HUES48 (cell line): ENCODE measurements at regions not wholly inside any gene's neighbourhood (a gene's known extent, or its start where the extent isn't known, plus 50 kb on each side); places are given as distances from the start of the nearest gene placed in this dataset.

Experiments
- H3K27ac ChIP-seq: one replicate; pipeline ENCODE4 v1.7.0; 2013; ENCODE audit warnings: low read depth, low read length, inconsistent platforms
- H3K27me3 ChIP-seq: 2 replicates; pipeline ENCODE4 v1.6.1; 2013; ENCODE audit warnings: mild to moderate bottlenecking, low read length; ENCODE audit not compliant: control insufficient read depth, insufficient read depth
- H3K36me3 ChIP-seq: 2 replicates; pipeline ENCODE4 v1.6.1; 2013; ENCODE audit warnings: low read length; ENCODE audit not compliant: control insufficient read depth, insufficient read depth
- H3K4me1 ChIP-seq: 2 replicates; pipeline ENCODE4 v1.6.1; 2013; ENCODE audit warnings: mild to moderate bottlenecking, low read length; ENCODE audit not compliant: control insufficient read depth, insufficient read depth
- H3K4me3 ChIP-seq: 2 replicates; pipeline ENCODE4 v1.5.1; 2013; ENCODE audit warnings: mild to moderate bottlenecking, low read depth, low read length
- H3K9ac ChIP-seq: 2 replicates; pipeline ENCODE4 v1.6.1; 2013; ENCODE audit warnings: mild to moderate bottlenecking, low read depth, low read length, moderate library complexity
- H3K9me3 ChIP-seq: 2 replicates; pipeline ENCODE4 v1.6.1; 2013; ENCODE audit warnings: low read length; ENCODE audit not compliant: control insufficient read depth, insufficient read depth

- Histone ChIP-seq H3K27ac (no peak overlapping the region), H3K27me3 (no peaks in the 10 kb centered on the region), H3K9me3 (no peaks in the 10 kb centered on the region), H3K9ac (no peak overlapping the region), H3K36me3 (no peaks in the 10 kb centered on the region), H3K4me3 (no peak overlapping the region), H3K4me1 (no peaks in the 10 kb centered on the region)
Observed at GRCh38 chr10:128823201-128823600, 643.8 kb upstream of the MGMT start.

DNA sequence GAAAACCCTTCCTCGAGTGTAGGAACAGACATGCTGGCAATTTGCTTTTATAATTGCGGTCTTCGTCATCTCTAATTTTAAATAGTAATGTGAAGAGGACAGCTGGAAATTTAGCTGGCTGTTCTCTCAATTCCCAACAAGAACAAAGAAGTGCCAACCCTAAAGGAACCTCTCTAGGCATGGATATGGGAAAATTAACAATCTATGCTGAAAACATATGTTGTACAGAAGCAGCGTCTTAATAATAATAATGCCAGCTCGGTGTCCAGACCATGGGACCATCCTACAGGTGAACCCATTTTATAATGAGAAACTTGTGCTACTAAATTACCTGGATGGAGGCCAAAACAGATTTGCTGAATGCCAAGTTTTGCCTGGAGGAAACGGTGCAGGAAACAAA lies 641.4 kb upstream of the MGMT start:
- Histone ChIP-seq H3K4me3 (no peak overlapping the region), H3K4me1 (no peaks in the 10 kb centered on the region), H3K9ac (no peak overlapping the region), H3K27me3 (no peaks in the 10 kb centered on the region), H3K36me3 (no peaks in the 10 kb centered on the region), H3K9me3 (no peaks in the 10 kb centered on the region), H3K27ac (no peak overlapping the region)

DNA sequence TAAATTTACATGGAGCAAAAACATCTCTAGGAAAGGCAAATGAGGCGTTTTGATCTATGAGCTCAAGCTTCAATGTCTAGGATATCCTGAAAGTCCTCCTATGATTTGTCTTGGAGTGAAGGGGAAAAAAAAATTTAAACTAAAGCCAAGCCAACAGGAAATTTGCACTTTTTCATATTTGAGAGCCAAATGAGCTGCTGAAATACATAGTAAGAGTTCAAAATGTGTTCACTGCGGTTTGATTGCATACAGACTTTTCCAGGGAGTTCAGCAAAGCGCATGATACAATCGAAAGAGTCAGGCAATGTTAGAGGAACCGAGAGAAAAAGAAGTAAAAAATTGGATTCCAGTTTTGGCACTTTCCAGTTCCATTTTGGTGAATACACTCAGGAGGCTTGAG lies 633.4 kb upstream of the MGMT start:
- no peak overlapping the region for H3K27ac ChIP-seq
- no peaks in the 10 kb centered on the region for H3K27me3 ChIP-seq
- no peak overlapping the region for H3K4me3 ChIP-seq
- no peaks in the 10 kb centered on the region for H3K9me3 ChIP-seq
- no peak overlapping the region for H3K9ac ChIP-seq
- H3K4me1 ChIP-seq: no peaks in the 10 kb centered on the region
- H3K36me3 ChIP-seq: no peaks in the 10 kb centered on the region

- H3K4me1 ChIP-seq: no peaks in the 10 kb centered on the region
- no peaks in the 10 kb centered on the region for H3K9me3 ChIP-seq
- no peaks in the 10 kb centered on the region for H3K27me3 ChIP-seq
- H3K27ac ChIP-seq: no peak overlapping the region
- no peak overlapping the region for H3K9ac ChIP-seq
- H3K36me3 ChIP-seq: no peaks in the 10 kb centered on the region
- H3K4me3 ChIP-seq: no peak overlapping the region
Observed at GRCh38 chr10:128835361-128835760, 631.7 kb upstream of the MGMT start.

- no peaks in the 10 kb centered on the region for H3K27me3 ChIP-seq
- H3K4me3 ChIP-seq: no peak overlapping the region
- no peaks in the 10 kb centered on the region for H3K9me3 ChIP-seq
- H3K9ac ChIP-seq: no peak overlapping the region
- H3K36me3 ChIP-seq: no peaks in the 10 kb centered on the region
- H3K4me1 ChIP-seq: no peaks in the 10 kb centered on the region
- H3K27ac ChIP-seq: no peak overlapping the region
Observed at GRCh38 chr10:128837478-128837877, 629.6 kb upstream of the MGMT start.

GRCh38 chr10:128839134-128839533 lies 627.9 kb upstream of the MGMT start:
- Histone ChIP-seq H3K9ac (no peak overlapping the region), H3K4me3 (no peak overlapping the region), H3K36me3 (no peaks in the 10 kb centered on the region), H3K27ac (no peak overlapping the region), H3K27me3 (no peaks in the 10 kb centered on the region), H3K4me1 (no peaks in the 10 kb centered on the region), H3K9me3 (no peaks in the 10 kb centered on the region)

DNA sequence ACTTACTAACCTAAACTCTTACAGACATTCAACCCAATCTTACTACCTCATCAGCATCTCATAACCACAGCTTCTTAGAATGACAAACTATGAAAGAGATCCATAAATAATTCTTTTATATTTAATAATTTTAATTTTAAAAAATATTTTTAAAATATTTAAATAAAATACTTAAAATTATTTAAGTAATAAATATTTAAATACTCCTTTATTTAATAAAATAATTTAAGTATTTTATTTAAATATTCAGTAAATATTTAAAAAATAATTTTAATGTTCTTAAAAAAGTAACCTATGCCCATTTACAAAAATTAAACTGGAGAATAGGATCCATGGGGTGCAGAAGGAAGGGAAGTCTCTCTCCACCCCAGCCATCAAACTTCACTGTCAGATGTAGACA lies 627.3 kb upstream of the MGMT start:
- no peak overlapping the region for H3K9ac ChIP-seq
- H3K27me3 ChIP-seq: no peaks in the 10 kb centered on the region
- H3K36me3 ChIP-seq: no peaks in the 10 kb centered on the region
- H3K27ac ChIP-seq: no peak overlapping the region
- H3K9me3 ChIP-seq: no peaks in the 10 kb centered on the region
- no peaks in the 10 kb centered on the region for H3K4me1 ChIP-seq
- H3K4me3 ChIP-seq: no peak overlapping the region

GRCh38 chr10:128843972-128844371 lies 623.1 kb upstream of the MGMT start:
- no peak overlapping the region for H3K27ac ChIP-seq
- no peaks in the 10 kb centered on the region for H3K9me3 ChIP-seq
- H3K4me1 ChIP-seq: no peaks in the 10 kb centered on the region
- no peak overlapping the region for H3K9ac ChIP-seq
- no peaks in the 10 kb centered on the region for H3K36me3 ChIP-seq
- H3K27me3 ChIP-seq: no peaks in the 10 kb centered on the region
- no peak overlapping the region for H3K4me3 ChIP-seq

DNA sequence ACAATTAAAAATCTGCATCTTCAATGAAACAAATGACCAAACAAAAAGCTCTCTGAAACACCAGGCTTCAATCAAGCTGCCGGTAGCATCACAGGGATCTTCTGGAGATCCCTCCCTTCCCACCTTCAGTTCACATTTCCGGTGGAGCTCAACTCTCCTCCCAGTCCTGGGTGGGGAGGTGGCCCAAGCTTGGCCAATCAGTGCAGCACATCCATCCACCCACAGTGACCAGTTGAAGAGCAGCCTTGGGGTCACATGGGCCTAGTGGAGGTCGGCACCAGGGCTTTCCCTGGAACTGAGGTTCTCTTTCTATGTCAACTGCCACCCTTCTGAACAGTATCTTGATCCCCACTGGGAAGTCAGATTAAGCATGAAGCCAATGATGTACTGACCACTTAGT lies 620.1 kb upstream of the MGMT start:
- no peaks in the 10 kb centered on the region for H3K27me3 ChIP-seq
- no peak overlapping the region for H3K9ac ChIP-seq
- no peak overlapping the region for H3K27ac ChIP-seq
- no peak overlapping the region for H3K4me3 ChIP-seq
- H3K36me3 ChIP-seq: no peaks in the 10 kb centered on the region
- no peaks in the 10 kb centered on the region for H3K9me3 ChIP-seq
- H3K4me1 ChIP-seq: no peaks in the 10 kb centered on the region

DNA sequence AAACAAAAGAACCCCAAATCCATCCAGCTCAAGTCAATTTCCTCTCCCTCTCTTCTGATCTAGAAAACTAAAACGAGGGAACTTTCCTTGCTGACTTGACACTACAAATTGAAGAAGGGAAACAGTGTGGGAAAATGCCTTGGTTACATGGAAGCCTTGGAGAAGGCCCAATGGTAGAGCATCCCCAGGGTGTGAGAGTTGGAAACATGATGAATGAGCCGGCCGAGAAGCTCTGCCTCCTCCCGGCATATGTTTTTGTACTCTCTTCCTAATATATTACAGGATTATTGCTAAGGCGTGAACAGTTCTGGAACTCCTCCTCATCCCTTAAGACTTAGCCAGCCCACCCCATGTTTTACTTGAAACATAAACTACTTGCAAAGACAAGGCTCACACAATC lies 618.2 kb upstream of the MGMT start:
- Histone ChIP-seq H3K9ac (no peak overlapping the region), H3K9me3 (no peaks in the 10 kb centered on the region), H3K36me3 (no peaks in the 10 kb centered on the region), H3K27me3 (no peaks in the 10 kb centered on the region), H3K4me3 (no peak overlapping the region), H3K4me1 (no peaks in the 10 kb centered on the region), H3K27ac (no peak overlapping the region)

DNA sequence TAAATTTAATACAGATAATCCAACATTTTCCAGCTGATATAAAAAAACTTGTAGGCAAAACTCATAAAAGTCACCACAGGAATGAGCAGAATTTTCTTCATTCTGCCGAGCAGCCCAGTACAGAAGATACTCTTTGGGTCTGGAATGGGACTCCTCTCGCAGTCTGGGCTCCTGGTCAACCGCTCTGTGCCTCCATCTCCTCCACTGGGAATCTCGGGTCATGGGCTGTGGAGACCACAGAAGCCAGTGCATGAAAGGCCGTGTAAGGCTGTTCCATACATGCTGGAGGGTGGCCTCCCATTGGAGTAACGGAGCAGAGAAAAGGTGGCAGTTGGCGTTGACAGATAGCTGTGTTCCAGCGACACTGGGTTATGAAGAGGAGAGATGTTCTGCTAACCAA lies 616.4 kb upstream of the MGMT start:
- Histone ChIP-seq H3K9me3 (no peaks in the 10 kb centered on the region), H3K4me1 (peaks cover 4% of the 10 kb centered on the region; the same call in 1 of the 2 replicates), H3K36me3 (no peaks in the 10 kb centered on the region), H3K4me3 (no peak overlapping the region), H3K9ac (no peak overlapping the region), H3K27ac (no peak overlapping the region), H3K27me3 (no peaks in the 10 kb centered on the region)

GRCh38 chr10:128851281-128851680 lies 615.8 kb upstream of the MGMT start:
- H3K27me3 ChIP-seq: no peaks in the 10 kb centered on the region
- H3K4me1 ChIP-seq: peaks cover 4% of the 10 kb centered on the region; the same call in 1 of the 2 replicates
- H3K36me3 ChIP-seq: no peaks in the 10 kb centered on the region
- no peak overlapping the region for H3K4me3 ChIP-seq
- H3K9me3 ChIP-seq: no peaks in the 10 kb centered on the region
- no peak overlapping the region for H3K9ac ChIP-seq
- H3K27ac ChIP-seq: no peak overlapping the region
